GM12865 (cell line): ENCODE measurements at regions not wholly inside any gene's neighbourhood (a gene's known extent, or its start where the extent isn't known, plus 50 kb on each side); places are given as distances from the start of the nearest gene placed in this dataset.
"Not testable (repeated sequence)": the region's sequence is repeated elsewhere in the genome, so short reads cannot be mapped to it uniquely, and the experiment has no call there.

Source experiments
- DNase-seq: peaks from one replicate; pipeline ENCODE4 v3.0.0; 2010; ENCODE audit warnings: low read depth
- H3K4me3 ChIP-seq: 2 replicates; pipeline ENCODE4 v1.5.1; 2011; ENCODE audit warnings: mild to moderate bottlenecking, low read depth, low read length, control low read depth
- CTCF ChIP-seq: IDR thresholded peaks from 2 replicates; pipeline ENCODE4 v1.5.1; 2011; ENCODE audit warnings: low read length, control low read depth, low read depth, inconsistent platforms; ENCODE audit not compliant: insufficient read depth; ENCODE audit errors: missing control alignments

GRCh38 chr6:71766146-71766760 is 120.1 kb upstream of the RIMS1 start:
- DNase-seq: no peak
- TF ChIP-seq CTCF: no peak
- no peak overlapping the region for H3K4me3 ChIP-seq

GRCh38 chr6:71766796-71767195 is 119.6 kb upstream of the RIMS1 start:
- DNase-seq: no peak
- no peak for TF ChIP-seq CTCF
- H3K4me3 ChIP-seq: no peak overlapping the region

GRCh38 chr6:71768356-71768755 is 118.0 kb upstream of the RIMS1 start:
- no peak for TF ChIP-seq CTCF
- no peak for DNase-seq
- H3K4me3 ChIP-seq: no peak overlapping the region

GRCh38 chr6:71808865-71809264 is 77.5 kb upstream of the RIMS1 start:
- H3K4me3 ChIP-seq: no peak overlapping the region
- no peak for TF ChIP-seq CTCF
- no peak for DNase-seq

GRCh38 chr6:71810880-71811279 is 75.5 kb upstream of the RIMS1 start:
- no peak for TF ChIP-seq CTCF
- H3K4me3 ChIP-seq: no peak overlapping the region
- no peak for DNase-seq

- no peak for TF ChIP-seq CTCF
- H3K4me3 ChIP-seq: no peak overlapping the region
- DNase-seq: no peak
Observed at GRCh38 chr6:71822625-71823024, 63.7 kb upstream of the RIMS1 start.

- DNase-seq, H3K4me3 ChIP-seq: not testable (repeated sequence)
Observed at GRCh38 chr6:71832110-71832764, 54.1 kb upstream of the RIMS1 start.
